GM12878 (cell line): ENCODE measurements at regions not wholly inside any gene's neighbourhood (a gene's known extent, or its start where the extent isn't known, plus 50 kb on each side); places are given as distances from the start of the nearest gene placed in this dataset.

Experiments
- ATAC-seq: fragments of 200-7000 bp; cut with Tn5 transposase; 3 replicates; pipeline ENCODE4 v1.9.1; 2020; ENCODE audit warnings: mild to moderate bottlenecking, moderate library complexity
- BruUV-seq: library from RNA; stranded (reverse); fragments of 400-500 nt; replicated peaks from 2 replicates; lab custom pipeline; 2021; lab: Mats Ljungman, UMichigan
- CTCF ChIA-PET: fragments of 300-600 bp; sonication (Branson Sonifier 250); formaldehyde crosslinking; extraction: SDS; loops from one replicate; lab custom pipeline; 2021; ENCODE audit warnings: inconsistent platforms; lab: Yijun Ruan, JAX
- POLR2A ChIA-PET: fragments of 350-600 bp; formaldehyde crosslinking; extraction: SDS; loops from one replicate; lab custom pipeline; 2021; ENCODE audit warnings: inconsistent platforms; lab: Charles Lee
- RAD21 ChIA-PET: fragments of 300-600 bp; sonication (Branson Sonifier 250); formaldehyde crosslinking; loops from one replicate; lab custom pipeline; 2023; ENCODE audit warnings: antibody characterized with exemption; ENCODE audit not compliant: unreplicated experiment; lab: Charles Lee
- SMC1A ChIA-PET: fragments of 300-600 bp; sonication (Branson Sonifier 250); formaldehyde crosslinking; loops from one replicate; lab custom pipeline; 2023; ENCODE audit not compliant: unreplicated experiment, uncharacterized antibody; lab: Charles Lee
- DNase-seq: peaks from one replicate; pipeline ENCODE4 v3.0.0-alpha.2; 2011; ENCODE audit warnings: low read depth, low spot score
- FAIRE-seq: peaks from 3 replicates; lab custom pipeline; 2011; peaks lifted over from hg19 to GRCh38; lab: Jason Lieb, UNC
- H2AFZ ChIP-seq: 2 replicates; pipeline ENCODE4 v1.6.0; 2011; ENCODE audit warnings: low read depth, low read length, control low read depth; ENCODE audit not compliant: control insufficient read depth
- H3K27ac ChIP-seq: 2 replicates; pipeline ENCODE4 v1.5.1; 2011; ENCODE audit warnings: control low read depth; ENCODE audit not compliant: control insufficient read depth, insufficient read depth
- H3K27me3 ChIP-seq, 2 experiments: replicated peaks in 1 of 2; 2 replicates each; pipeline versions ENCODE4 v1.6.0 to v1.6.1; 2011; ENCODE audit warnings: low read length in 1 of 2; ENCODE audit not compliant: control insufficient read depth in 2 of 2, insufficient read depth in 2 of 2
- H3K36me3 ChIP-seq, 2 experiments: 2 replicates each; pipeline ENCODE4 v1.5.1; 2011; ENCODE audit warnings: low read length in 1 of 2; ENCODE audit not compliant: control insufficient read depth in 2 of 2, insufficient read depth in 2 of 2
- H3K4me1 ChIP-seq: 2 replicates; pipeline ENCODE4 v1.6.1; 2011; ENCODE audit warnings: mild to moderate bottlenecking, low read length, moderate library complexity, mixed read lengths; ENCODE audit not compliant: control insufficient read depth, insufficient read depth
- H3K4me2 ChIP-seq: 2 replicates; pipeline ENCODE4 v1.6.0; 2011; ENCODE audit warnings: control low read depth; ENCODE audit not compliant: control insufficient read depth, insufficient read depth
- H3K4me3 ChIP-seq: fragments of 200-600 bp; sonication (generic); 2 replicates; pipeline ENCODE4 v1.5.1; 2016
- H3K79me2 ChIP-seq: 2 replicates; pipeline ENCODE4 v1.6.0; 2011; ENCODE audit warnings: low read length; ENCODE audit not compliant: control insufficient read depth, insufficient read depth
- H3K9ac ChIP-seq: 2 replicates; pipeline ENCODE4 v1.8.0; 2011; ENCODE audit warnings: low read length, control low read depth, mixed read lengths; ENCODE audit not compliant: control insufficient read depth, insufficient read depth
- H3K9me3 ChIP-seq: replicated peaks from 3 replicates; pipeline ENCODE4 v1.5.1; 2011; ENCODE audit warnings: mild to moderate bottlenecking, low read length; ENCODE audit not compliant: control insufficient read depth, insufficient read depth
- H4K20me1 ChIP-seq: 2 replicates; pipeline ENCODE4 v1.6.0; 2011; ENCODE audit not compliant: control insufficient read depth, insufficient read depth
- ASH2L ChIP-seq: fragments of 300-600, 200-600 bp; sonication (generic); IDR thresholded peaks from 2 replicates; pipeline ENCODE4 v1.6.1; 2017; ENCODE audit warnings: low read depth, mild to moderate bottlenecking, borderline replicate concordance
- BMI1 ChIP-seq: fragments of 450-650 bp; IDR thresholded peaks from 2 replicates; pipeline ENCODE4 v1.6.1; 2016; ENCODE audit warnings: mild to moderate bottlenecking, moderate library complexity, borderline replicate concordance
- CHD4 ChIP-seq: fragments of 200-600 bp; sonication (generic); IDR thresholded peaks from 2 replicates; pipeline ENCODE4 v1.6.1; 2016; ENCODE audit warnings: mild to moderate bottlenecking
- FOS ChIP-seq: IDR thresholded peaks from 3 replicates; pipeline ENCODE4 v1.6.1; 2011; ENCODE audit warnings: borderline replicate concordance; ENCODE audit not compliant: insufficient read length; ENCODE audit errors: extremely low read depth
- PBX3 ChIP-seq: IDR thresholded peaks from 2 replicates; pipeline ENCODE4 v1.6.1; 2011; ENCODE audit warnings: mild to moderate bottlenecking, low read depth, low read length, moderate library complexity; ENCODE audit not compliant: insufficient replicate concordance
- PML ChIP-seq: IDR thresholded peaks from 2 replicates; pipeline ENCODE4 v1.6.1; 2012; ENCODE audit warnings: low read length, inconsistent platforms
- RAD21 ChIP-seq: IDR thresholded peaks from 2 replicates; pipeline ENCODE4 v1.6.1; 2011; ENCODE audit warnings: mild to moderate bottlenecking, low read depth, low read length, moderate library complexity; ENCODE audit not compliant: insufficient read depth
- SUZ12 ChIP-seq: fragments of 200-600 bp; sonication (generic); IDR thresholded peaks from one replicate; pipeline ENCODE4 v1.6.1; 2018; ENCODE audit warnings: antibody characterized with exemption, mild to moderate bottlenecking; ENCODE audit not compliant: unreplicated experiment
- TCF3 ChIP-seq: IDR thresholded peaks from 2 replicates; pipeline ENCODE4 v1.6.1; 2012; ENCODE audit warnings: low read depth, mild to moderate bottlenecking, low read length, borderline replicate concordance; ENCODE audit not compliant: insufficient read depth
- YY1 ChIP-seq: IDR thresholded peaks from 2 replicates; pipeline ENCODE4 v1.6.1; 2011; ENCODE audit warnings: low read depth, mild to moderate bottlenecking, low read length
- ZBED1 ChIP-seq: IDR thresholded peaks from 2 replicates; pipeline ENCODE4 v1.6.1; 2016; ENCODE audit warnings: borderline replicate concordance
- ZNF207 ChIP-seq: fragments of 450-650 bp; IDR thresholded peaks from 2 replicates; pipeline ENCODE4 v1.6.1; 2014; ENCODE audit warnings: antibody characterized with exemption, mild to moderate bottlenecking, borderline replicate concordance
- ZSCAN29 ChIP-seq: fragments of 450-650 bp; IDR thresholded peaks from 2 replicates; pipeline ENCODE4 v1.6.1; 2017; ENCODE audit warnings: mild to moderate bottlenecking, moderate library complexity
- WGBS: methylation state at CpG from one replicate; pipeline ENCODE4 v1.1.6; 2016; ENCODE audit warnings: low lambda C conversion rate; ENCODE audit not compliant: insufficient replicate concordance, insufficient coverage; ENCODE audit errors: missing lambda C conversion rate; 5-methylcytosine and 5-hydroxymethylcytosine counted together
- in situ Hi-C: fragments of 300-500 bp; cut with MboI; formaldehyde crosslinking; loops from 9 replicates; pipeline ENCODE4 v1.14.3; 2018; ENCODE audit warnings: mixed read lengths
- intact Hi-C: fragments of 100-400 bp; cut with micrococcal nuclease; formaldehyde crosslinking; loops from one replicate; pipeline ENCODE4 v1.14.2; 2022; ENCODE audit not compliant: unreplicated experiment
- TF ChIP-seq, protein P1 (sequence below): IDR thresholded peaks from 2 replicates; pipeline ENCODE4 v1.6.1; 2012; ENCODE audit warnings: low read length, inconsistent platforms
- TF ChIP-seq, protein P2 (sequence below): fragments of 150-350 bp; IDR thresholded peaks from 2 replicates; pipeline ENCODE4 v1.6.1; 2016; ENCODE audit warnings: low read depth, low read length

DNA sequence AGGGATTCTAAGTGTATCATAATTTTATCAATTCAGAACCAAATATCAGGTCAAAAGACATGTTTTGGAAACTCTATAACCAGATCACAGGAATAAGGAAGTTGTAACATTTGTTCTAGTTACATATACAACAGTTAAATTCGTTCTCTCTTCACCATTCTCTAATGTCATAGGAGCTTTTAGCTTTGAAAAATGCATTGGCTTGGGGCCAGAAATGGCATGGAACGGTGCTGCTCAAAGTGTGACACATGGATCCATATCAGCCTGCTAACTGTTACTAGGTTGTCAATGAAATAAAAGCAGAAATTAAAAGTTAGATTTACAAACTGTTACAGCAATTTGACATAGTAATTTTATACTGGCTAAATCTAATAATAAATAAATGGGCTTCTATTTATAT, 120.3 kb downstream of the LCA5 start:
- intact Hi-C loops = no loop called here
- H3K79me2 ChIP-seq = no peaks in the 10 kb centered on the region
- in situ Hi-C loops = no loop called here
- ChIA-PET SMC1A (interaction anchor here (1.0 kb wide), 1 partner anchor 10 kb away, joined by 3 read pairs; no protein-coding TSS in a partner anchor), CTCF (no interaction called here), POLR2A (no interaction called here)
- ATAC-seq (no peak), DNase-seq (no peak)
- 17% methylated on average over 2 of the region's 2 CpGs for WGBS
- H4K20me1 ChIP-seq = no peaks in the 10 kb centered on the region
- no peak overlapping the region for H3K4me2 ChIP-seq
- H2AFZ ChIP-seq = no peak overlapping the region
- H3K4me3 ChIP-seq = no peak overlapping the region
- no TSS peak for BruUV-seq
- no peaks in the 10 kb centered on the region for H3K4me1 ChIP-seq
- no peaks in the 10 kb centered on the region for H3K9me3 ChIP-seq
- no peaks in the 10 kb centered on the region for H3K27me3 ChIP-seq
- H3K36me3 ChIP-seq = no peaks in the 10 kb centered on the region
- TF ChIP-seq FOS = no peak
- no peak for TF ChIP-seq ASH2L
- TF ChIP-seq RAD21 = no peak
- TF ChIP-seq, protein P1, sequence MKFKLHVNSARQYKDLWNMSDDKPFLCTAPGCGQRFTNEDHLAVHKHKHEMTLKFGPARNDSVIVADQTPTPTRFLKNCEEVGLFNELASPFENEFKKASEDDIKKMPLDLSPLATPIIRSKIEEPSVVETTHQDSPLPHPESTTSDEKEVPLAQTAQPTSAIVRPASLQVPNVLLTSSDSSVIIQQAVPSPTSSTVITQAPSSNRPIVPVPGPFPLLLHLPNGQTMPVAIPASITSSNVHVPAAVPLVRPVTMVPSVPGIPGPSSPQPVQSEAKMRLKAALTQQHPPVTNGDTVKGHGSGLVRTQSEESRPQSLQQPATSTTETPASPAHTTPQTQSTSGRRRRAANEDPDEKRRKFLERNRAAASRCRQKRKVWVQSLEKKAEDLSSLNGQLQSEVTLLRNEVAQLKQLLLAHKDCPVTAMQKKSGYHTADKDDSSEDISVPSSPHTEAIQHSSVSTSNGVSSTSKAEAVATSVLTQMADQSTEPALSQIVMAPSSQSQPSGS = no peak
- TF ChIP-seq PBX3 = no peak
- no peak for TF ChIP-seq TCF3
- TF ChIP-seq, protein P2, sequence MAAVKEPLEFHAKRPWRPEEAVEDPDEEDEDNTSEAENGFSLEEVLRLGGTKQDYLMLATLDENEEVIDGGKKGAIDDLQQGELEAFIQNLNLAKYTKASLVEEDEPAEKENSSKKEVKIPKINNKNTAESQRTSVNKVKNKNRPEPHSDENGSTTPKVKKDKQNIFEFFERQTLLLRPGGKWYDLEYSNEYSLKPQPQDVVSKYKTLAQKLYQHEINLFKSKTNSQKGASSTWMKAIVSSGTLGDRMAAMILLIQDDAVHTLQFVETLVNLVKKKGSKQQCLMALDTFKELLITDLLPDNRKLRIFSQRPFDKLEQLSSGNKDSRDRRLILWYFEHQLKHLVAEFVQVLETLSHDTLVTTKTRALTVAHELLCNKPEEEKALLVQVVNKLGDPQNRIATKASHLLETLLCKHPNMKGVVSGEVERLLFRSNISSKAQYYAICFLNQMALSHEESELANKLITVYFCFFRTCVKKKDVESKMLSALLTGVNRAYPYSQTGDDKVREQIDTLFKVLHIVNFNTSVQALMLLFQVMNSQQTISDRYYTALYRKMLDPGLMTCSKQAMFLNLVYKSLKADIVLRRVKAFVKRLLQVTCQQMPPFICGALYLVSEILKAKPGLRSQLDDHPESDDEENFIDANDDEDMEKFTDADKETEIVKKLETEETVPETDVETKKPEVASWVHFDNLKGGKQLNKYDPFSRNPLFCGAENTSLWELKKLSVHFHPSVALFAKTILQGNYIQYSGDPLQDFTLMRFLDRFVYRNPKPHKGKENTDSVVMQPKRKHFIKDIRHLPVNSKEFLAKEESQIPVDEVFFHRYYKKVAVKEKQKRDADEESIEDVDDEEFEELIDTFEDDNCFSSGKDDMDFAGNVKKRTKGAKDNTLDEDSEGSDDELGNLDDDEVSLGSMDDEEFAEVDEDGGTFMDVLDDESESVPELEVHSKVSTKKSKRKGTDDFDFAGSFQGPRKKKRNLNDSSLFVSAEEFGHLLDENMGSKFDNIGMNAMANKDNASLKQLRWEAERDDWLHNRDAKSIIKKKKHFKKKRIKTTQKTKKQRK = no peak
- TF ChIP-seq ZSCAN29 = no peak
- no peak for TF ChIP-seq YY1
- TF ChIP-seq BMI1 = no peak
- no peak for TF ChIP-seq ZNF207
- no peak for TF ChIP-seq SUZ12
- TF ChIP-seq PML = no peak
- TF ChIP-seq ZBED1 = no peak
- no peak for TF ChIP-seq CHD4
- TF ChIP-seq, all 136 proteins: peak for 0
- no peak for FAIRE-seq
- no peak overlapping the region for H3K9ac ChIP-seq
- H3K27ac ChIP-seq = no peak overlapping the region
- RAD21 ChIA-PET = no interaction called here
